K562 (cell line): ENCODE measurements at regions not wholly inside any gene's neighbourhood (a gene's known extent, or its start where the extent isn't known, plus 50 kb on each side); places are given as distances from the start of the nearest gene placed in this dataset.

ENCODE experiments used
- ATAC-seq: fragments of 200-7000 bp; cut with Tn5 transposase; 3 replicates; pipeline ENCODE4 v1.9.1; 2020; ENCODE audit warnings: moderate library complexity
- BruUV-seq: library from RNA; stranded (reverse); fragments of 400-500 nt; replicated peaks from 2 replicates; lab custom pipeline; 2021; lab: Mats Ljungman, UMichigan
- CTCF ChIA-PET: fragments of 300-600 bp; formaldehyde crosslinking; extraction: SDS; loops from one replicate; lab custom pipeline; 2021; ENCODE audit warnings: low intra/inter-chr PET ratio; lab: Yijun Ruan, JAX
- POLR2A ChIA-PET: fragments of 300-600, 350-650 bp; sonication (Branson Sonifier 250); formaldehyde crosslinking; extraction: SDS; loops from one replicate; lab custom pipeline; 2021; ENCODE audit warnings: antibody characterized with exemption, inconsistent platforms; lab: Yijun Ruan, JAX
- DNase-seq, 4 experiments: peaks; one replicate each; pipeline versions ENCODE4 v3.0.0 to v3.0.0-alpha.2; 2011 to 2018; ENCODE audit warnings: low spot score in 3 of 4, mixed read lengths in 3 of 4; ENCODE audit errors: extremely low read depth in 1 of 4
- FAIRE-seq: peaks from 2 replicates; lab custom pipeline; 2011; peaks lifted over from hg19 to GRCh38; lab: Jason Lieb, UNC
- H2AFZ ChIP-seq: 2 replicates; pipeline ENCODE4 v1.6.0; 2011; ENCODE audit warnings: low read depth, low read length, control low read depth, inconsistent platforms
- H3K27ac ChIP-seq: fragments of 200-600 bp; 3 replicates; pipeline ENCODE4 v1.8.0; 2011; ENCODE audit warnings: low read depth, mild to moderate bottlenecking, control low read depth, inconsistent platforms, low read length, moderate library complexity, mixed read lengths; ENCODE audit errors: extremely low read depth
- H3K27me3 ChIP-seq, 2 experiments: fragments of 300-600 bp in 1 of 2; 2 replicates in 1 of 2; 3 replicates in 1 of 2; pipeline versions ENCODE4 v1.6.0 to v1.8.0; 2011; ENCODE audit warnings: inconsistent platforms in 2 of 2, low read length in 2 of 2, mild to moderate bottlenecking in 1 of 2, mixed read lengths in 1 of 2, moderate library complexity in 1 of 2; ENCODE audit not compliant: control insufficient read depth in 2 of 2, insufficient read depth in 2 of 2
- H3K36me3 ChIP-seq: fragments of 300-600 bp; 3 replicates; pipeline ENCODE4 v1.8.0; 2011; ENCODE audit warnings: mild to moderate bottlenecking, low read length, inconsistent platforms; ENCODE audit not compliant: control insufficient read depth, insufficient read depth
- H3K4me1 ChIP-seq, 2 experiments: fragments of 200-600 bp in 1 of 2; replicated peaks in 1 of 2; 2 replicates in 1 of 2; 3 replicates in 1 of 2; pipeline versions ENCODE4 v1.5.1 to v1.8.0; 2011; ENCODE audit warnings: inconsistent platforms in 2 of 2, low read length in 2 of 2, mild to moderate bottlenecking in 1 of 2, mixed read lengths in 1 of 2, moderate library complexity in 1 of 2; ENCODE audit not compliant: control insufficient read depth in 2 of 2, insufficient read depth in 2 of 2
- H3K4me2 ChIP-seq: 2 replicates; pipeline ENCODE4 v1.6.1; 2011; ENCODE audit warnings: low read length, control low read depth, inconsistent platforms, mixed read lengths; ENCODE audit not compliant: insufficient read depth
- H3K4me3 ChIP-seq: fragments of 200-600 bp; sonication (generic), shearing (Covaris generic); 2 replicates; pipeline ENCODE4 v1.5.1; 2016; ENCODE audit warnings: control low read depth, inconsistent platforms
- H3K79me2 ChIP-seq: fragments of 200-600 bp; 3 replicates; pipeline ENCODE4 v1.8.0; 2011; ENCODE audit warnings: low read length, inconsistent platforms; ENCODE audit not compliant: control insufficient read depth, insufficient read depth
- H3K9ac ChIP-seq, 2 experiments: 2 replicates each; pipeline versions ENCODE4 v1.6.0 to v1.6.1; 2011; ENCODE audit warnings: low read depth in 2 of 2, low read length in 2 of 2, control low read depth in 1 of 2, inconsistent platforms in 1 of 2, mild to moderate bottlenecking in 1 of 2, mixed read lengths in 1 of 2; ENCODE audit not compliant: insufficient read depth in 1 of 2
- H3K9me1 ChIP-seq: one replicate; pipeline ENCODE4 v1.6.0; 2011; ENCODE audit warnings: inconsistent platforms, mild to moderate bottlenecking, low read length, moderate library complexity; ENCODE audit not compliant: control insufficient read depth, insufficient read depth
- H3K9me3 ChIP-seq: replicated peaks from 2 replicates; pipeline ENCODE4 v1.5.1; 2011; ENCODE audit warnings: low read depth, low read length, inconsistent platforms; ENCODE audit not compliant: control insufficient read depth, insufficient read depth
- H4K20me1 ChIP-seq: replicated peaks from 2 replicates; pipeline ENCODE4 v1.6.1; 2011; ENCODE audit warnings: low read length, inconsistent platforms, mixed read lengths; ENCODE audit not compliant: control insufficient read depth, insufficient read depth
- RBM22 ChIP-seq: fragments of 200-400 bp; formaldehyde crosslinking; IDR thresholded peaks from 2 replicates; pipeline ENCODE4 v1.6.1; 2018; ENCODE audit warnings: low read length, low read depth; ENCODE audit not compliant: poor library complexity, severe bottlenecking
- WGBS: fragments of 100-300 bp; shearing (Covaris generic); methylation state at CpG from one replicate; pipeline ENCODE4 v1.1.6; 2016; ENCODE audit warnings: low coverage, mixed read lengths; ENCODE audit not compliant: insufficient coverage; ENCODE audit errors: missing lambda C conversion rate; 5-methylcytosine and 5-hydroxymethylcytosine counted together
- in situ Hi-C: fragments of 300-500 bp; cut with MboI; formaldehyde crosslinking; loops from 4 replicates; pipeline ENCODE4 v1.15.0; 2018; ENCODE audit warnings: inconsistent platforms, mixed read lengths
- intact Hi-C: fragments of 100-400 bp; cut with micrococcal nuclease; formaldehyde crosslinking; loops from 2 replicates; pipeline ENCODE4 v1.14.2; 2022
- TF ChIP-seq, protein P1 (sequence below): sonication (generic); formaldehyde crosslinking; IDR thresholded peaks from 2 replicates; pipeline ENCODE4 v1.9.0; 2022; ENCODE audit warnings: mild to moderate bottlenecking, missing genetic modification reagents
- TF ChIP-seq, protein P2 (sequence below): fragments of 200-600 bp; sonication (generic); IDR thresholded peaks from one replicate; pipeline ENCODE4 v1.6.1; 2012; ENCODE audit warnings: mild to moderate bottlenecking, low read depth, low read length, inconsistent platforms
- TF ChIP-seq, protein P3 (sequence below): fragments of 250-450 bp; sonication (Bioruptor Pico); IDR thresholded peaks from 2 replicates; pipeline ENCODE4 v1.5.0; 2021

DNA sequence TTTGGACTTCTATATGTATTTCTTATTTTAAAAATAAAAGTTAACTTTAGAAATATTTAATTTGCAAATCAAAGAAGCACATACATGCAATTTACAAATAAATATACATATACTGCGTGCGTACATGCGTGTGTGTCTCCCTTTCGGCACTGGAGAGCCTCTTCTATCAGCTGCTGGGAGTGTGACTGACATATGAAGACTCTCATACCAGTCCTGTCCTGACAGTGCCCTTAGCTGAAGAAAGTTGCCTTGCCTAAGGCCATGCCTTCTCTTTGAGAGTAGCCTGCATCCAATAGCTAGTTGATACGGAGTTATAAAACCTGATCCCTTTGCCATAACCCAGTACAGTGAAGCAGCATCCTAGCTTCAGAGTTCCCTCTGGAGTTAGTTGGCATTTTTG, 282.4 kb upstream of the NEGR1 start:
- CTCF ChIA-PET, result no interaction called here
- Histone ChIP-seq H2AFZ (no peak overlapping the region), H3K27me3 (no peaks in the 10 kb centered on the region), H3K9me3 (no peaks in the 10 kb centered on the region), H3K36me3 (no peaks in the 10 kb centered on the region), H4K20me1 (no peaks in the 10 kb centered on the region), H3K9me1 (no peaks in the 10 kb centered on the region), H3K27ac (no peak overlapping the region), H3K79me2 (no peaks in the 10 kb centered on the region), H3K4me3 (no peak overlapping the region), H3K4me2 (no peak overlapping the region), H3K4me1 (no peaks in the 10 kb centered on the region), H3K9ac (no peak overlapping the region)
- intact Hi-C loops (no loop called here), in situ Hi-C loops (no loop called here)
- no TSS peak for BruUV-seq
- ATAC-seq (no peak), DNase-seq (no peak), FAIRE-seq (no peak)
- WGBS, result 3% methylated on average over 5 of the region's 5 CpGs
- POLR2A ChIA-PET, result no interaction called here
- no peak for TF ChIP-seq RBM22
- TF ChIP-seq, protein P1, sequence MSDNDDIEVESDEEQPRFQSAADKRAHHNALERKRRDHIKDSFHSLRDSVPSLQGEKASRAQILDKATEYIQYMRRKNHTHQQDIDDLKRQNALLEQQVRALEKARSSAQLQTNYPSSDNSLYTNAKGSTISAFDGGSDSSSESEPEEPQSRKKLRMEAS (CRISPR knock-in tag), result no peak
- TF ChIP-seq, protein P2, sequence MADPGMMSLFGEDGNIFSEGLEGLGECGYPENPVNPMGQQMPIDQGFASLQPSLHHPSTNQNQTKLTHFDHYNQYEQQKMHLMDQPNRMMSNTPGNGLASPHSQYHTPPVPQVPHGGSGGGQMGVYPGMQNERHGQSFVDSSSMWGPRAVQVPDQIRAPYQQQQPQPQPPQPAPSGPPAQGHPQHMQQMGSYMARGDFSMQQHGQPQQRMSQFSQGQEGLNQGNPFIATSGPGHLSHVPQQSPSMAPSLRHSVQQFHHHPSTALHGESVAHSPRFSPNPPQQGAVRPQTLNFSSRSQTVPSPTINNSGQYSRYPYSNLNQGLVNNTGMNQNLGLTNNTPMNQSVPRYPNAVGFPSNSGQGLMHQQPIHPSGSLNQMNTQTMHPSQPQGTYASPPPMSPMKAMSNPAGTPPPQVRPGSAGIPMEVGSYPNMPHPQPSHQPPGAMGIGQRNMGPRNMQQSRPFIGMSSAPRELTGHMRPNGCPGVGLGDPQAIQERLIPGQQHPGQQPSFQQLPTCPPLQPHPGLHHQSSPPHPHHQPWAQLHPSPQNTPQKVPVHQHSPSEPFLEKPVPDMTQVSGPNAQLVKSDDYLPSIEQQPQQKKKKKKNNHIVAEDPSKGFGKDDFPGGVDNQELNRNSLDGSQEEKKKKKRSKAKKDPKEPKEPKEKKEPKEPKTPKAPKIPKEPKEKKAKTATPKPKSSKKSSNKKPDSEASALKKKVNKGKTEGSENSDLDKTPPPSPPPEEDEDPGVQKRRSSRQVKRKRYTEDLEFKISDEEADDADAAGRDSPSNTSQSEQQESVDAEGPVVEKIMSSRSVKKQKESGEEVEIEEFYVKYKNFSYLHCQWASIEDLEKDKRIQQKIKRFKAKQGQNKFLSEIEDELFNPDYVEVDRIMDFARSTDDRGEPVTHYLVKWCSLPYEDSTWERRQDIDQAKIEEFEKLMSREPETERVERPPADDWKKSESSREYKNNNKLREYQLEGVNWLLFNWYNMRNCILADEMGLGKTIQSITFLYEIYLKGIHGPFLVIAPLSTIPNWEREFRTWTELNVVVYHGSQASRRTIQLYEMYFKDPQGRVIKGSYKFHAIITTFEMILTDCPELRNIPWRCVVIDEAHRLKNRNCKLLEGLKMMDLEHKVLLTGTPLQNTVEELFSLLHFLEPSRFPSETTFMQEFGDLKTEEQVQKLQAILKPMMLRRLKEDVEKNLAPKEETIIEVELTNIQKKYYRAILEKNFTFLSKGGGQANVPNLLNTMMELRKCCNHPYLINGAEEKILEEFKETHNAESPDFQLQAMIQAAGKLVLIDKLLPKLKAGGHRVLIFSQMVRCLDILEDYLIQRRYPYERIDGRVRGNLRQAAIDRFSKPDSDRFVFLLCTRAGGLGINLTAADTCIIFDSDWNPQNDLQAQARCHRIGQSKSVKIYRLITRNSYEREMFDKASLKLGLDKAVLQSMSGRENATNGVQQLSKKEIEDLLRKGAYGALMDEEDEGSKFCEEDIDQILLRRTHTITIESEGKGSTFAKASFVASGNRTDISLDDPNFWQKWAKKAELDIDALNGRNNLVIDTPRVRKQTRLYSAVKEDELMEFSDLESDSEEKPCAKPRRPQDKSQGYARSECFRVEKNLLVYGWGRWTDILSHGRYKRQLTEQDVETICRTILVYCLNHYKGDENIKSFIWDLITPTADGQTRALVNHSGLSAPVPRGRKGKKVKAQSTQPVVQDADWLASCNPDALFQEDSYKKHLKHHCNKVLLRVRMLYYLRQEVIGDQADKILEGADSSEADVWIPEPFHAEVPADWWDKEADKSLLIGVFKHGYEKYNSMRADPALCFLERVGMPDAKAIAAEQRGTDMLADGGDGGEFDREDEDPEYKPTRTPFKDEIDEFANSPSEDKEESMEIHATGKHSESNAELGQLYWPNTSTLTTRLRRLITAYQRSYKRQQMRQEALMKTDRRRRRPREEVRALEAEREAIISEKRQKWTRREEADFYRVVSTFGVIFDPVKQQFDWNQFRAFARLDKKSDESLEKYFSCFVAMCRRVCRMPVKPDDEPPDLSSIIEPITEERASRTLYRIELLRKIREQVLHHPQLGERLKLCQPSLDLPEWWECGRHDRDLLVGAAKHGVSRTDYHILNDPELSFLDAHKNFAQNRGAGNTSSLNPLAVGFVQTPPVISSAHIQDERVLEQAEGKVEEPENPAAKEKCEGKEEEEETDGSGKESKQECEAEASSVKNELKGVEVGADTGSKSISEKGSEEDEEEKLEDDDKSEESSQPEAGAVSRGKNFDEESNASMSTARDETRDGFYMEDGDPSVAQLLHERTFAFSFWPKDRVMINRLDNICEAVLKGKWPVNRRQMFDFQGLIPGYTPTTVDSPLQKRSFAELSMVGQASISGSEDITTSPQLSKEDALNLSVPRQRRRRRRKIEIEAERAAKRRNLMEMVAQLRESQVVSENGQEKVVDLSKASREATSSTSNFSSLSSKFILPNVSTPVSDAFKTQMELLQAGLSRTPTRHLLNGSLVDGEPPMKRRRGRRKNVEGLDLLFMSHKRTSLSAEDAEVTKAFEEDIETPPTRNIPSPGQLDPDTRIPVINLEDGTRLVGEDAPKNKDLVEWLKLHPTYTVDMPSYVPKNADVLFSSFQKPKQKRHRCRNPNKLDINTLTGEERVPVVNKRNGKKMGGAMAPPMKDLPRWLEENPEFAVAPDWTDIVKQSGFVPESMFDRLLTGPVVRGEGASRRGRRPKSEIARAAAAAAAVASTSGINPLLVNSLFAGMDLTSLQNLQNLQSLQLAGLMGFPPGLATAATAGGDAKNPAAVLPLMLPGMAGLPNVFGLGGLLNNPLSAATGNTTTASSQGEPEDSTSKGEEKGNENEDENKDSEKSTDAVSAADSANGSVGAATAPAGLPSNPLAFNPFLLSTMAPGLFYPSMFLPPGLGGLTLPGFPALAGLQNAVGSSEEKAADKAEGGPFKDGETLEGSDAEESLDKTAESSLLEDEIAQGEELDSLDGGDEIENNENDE, result no peak
- TF ChIP-seq, protein P3, sequence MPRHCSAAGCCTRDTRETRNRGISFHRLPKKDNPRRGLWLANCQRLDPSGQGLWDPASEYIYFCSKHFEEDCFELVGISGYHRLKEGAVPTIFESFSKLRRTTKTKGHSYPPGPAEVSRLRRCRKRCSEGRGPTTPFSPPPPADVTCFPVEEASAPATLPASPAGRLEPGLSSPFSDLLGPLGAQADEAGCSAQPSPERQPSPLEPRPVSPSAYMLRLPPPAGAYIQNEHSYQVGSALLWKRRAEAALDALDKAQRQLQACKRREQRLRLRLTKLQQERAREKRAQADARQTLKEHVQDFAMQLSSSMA, result no peak
